ENCODE measurements at regions not wholly inside any gene's neighbourhood (a gene's known extent, or its start where the extent isn't known, plus 50 kb on each side); places are given as distances from the start of the nearest gene placed in this dataset.

DNA sequence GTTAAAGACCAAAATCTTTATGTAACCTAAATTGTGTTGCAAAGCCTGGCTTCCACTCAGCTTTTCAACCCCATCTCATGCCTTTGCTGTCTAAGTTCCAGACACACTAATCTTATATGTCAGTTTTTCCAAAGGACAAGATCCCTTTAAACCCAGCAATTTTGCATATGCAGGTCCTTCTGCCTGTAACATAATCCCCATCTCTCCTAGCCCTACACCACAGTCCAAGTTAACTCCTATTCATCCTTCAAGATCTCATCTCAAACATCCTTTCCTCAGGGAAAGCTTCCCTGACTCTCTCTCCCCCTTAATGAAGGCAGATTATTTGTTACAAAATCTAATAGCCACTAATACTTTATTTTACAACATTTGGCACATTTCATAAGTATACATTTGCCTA lies 366.3 kb downstream of the PLPP3 start:
- TF ChIP-seq, protein P1, sequence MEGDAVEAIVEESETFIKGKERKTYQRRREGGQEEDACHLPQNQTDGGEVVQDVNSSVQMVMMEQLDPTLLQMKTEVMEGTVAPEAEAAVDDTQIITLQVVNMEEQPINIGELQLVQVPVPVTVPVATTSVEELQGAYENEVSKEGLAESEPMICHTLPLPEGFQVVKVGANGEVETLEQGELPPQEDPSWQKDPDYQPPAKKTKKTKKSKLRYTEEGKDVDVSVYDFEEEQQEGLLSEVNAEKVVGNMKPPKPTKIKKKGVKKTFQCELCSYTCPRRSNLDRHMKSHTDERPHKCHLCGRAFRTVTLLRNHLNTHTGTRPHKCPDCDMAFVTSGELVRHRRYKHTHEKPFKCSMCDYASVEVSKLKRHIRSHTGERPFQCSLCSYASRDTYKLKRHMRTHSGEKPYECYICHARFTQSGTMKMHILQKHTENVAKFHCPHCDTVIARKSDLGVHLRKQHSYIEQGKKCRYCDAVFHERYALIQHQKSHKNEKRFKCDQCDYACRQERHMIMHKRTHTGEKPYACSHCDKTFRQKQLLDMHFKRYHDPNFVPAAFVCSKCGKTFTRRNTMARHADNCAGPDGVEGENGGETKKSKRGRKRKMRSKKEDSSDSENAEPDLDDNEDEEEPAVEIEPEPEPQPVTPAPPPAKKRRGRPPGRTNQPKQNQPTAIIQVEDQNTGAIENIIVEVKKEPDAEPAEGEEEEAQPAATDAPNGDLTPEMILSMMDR (IDR thresholded peaks at IDR 0.05; ENCODE audit: insufficient read depth, low read length), result no peak
- TF ChIP-seq POLR2AphosphoS5 (IDR thresholded peaks at IDR 0.05; ENCODE audit: low read depth) (no peak), GABPA (IDR thresholded peaks at IDR 0.05; ENCODE audit: low read depth) (no peak), SPI1 (IDR thresholded peaks at IDR 0.05; ENCODE audit: borderline replicate concordance, low read depth) (no peak)
- TF ChIP-seq, protein P2, sequence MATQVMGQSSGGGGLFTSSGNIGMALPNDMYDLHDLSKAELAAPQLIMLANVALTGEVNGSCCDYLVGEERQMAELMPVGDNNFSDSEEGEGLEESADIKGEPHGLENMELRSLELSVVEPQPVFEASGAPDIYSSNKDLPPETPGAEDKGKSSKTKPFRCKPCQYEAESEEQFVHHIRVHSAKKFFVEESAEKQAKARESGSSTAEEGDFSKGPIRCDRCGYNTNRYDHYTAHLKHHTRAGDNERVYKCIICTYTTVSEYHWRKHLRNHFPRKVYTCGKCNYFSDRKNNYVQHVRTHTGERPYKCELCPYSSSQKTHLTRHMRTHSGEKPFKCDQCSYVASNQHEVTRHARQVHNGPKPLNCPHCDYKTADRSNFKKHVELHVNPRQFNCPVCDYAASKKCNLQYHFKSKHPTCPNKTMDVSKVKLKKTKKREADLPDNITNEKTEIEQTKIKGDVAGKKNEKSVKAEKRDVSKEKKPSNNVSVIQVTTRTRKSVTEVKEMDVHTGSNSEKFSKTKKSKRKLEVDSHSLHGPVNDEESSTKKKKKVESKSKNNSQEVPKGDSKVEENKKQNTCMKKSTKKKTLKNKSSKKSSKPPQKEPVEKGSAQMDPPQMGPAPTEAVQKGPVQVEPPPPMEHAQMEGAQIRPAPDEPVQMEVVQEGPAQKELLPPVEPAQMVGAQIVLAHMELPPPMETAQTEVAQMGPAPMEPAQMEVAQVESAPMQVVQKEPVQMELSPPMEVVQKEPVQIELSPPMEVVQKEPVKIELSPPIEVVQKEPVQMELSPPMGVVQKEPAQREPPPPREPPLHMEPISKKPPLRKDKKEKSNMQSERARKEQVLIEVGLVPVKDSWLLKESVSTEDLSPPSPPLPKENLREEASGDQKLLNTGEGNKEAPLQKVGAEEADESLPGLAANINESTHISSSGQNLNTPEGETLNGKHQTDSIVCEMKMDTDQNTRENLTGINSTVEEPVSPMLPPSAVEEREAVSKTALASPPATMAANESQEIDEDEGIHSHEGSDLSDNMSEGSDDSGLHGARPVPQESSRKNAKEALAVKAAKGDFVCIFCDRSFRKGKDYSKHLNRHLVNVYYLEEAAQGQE (IDR thresholded peaks at IDR 0.05; ENCODE audit: insufficient replicate concordance, low read depth), result no peak
